Activated naive CD8-positive, alpha-beta T cell treated with anti-CD3 and anti-CD28 coated beads, Interleukin-2, amount 50 U/mL, for 24 hours (primary cell): ENCODE measurements at regions not wholly inside any gene's neighbourhood (a gene's known extent, or its start where the extent isn't known, plus 50 kb on each side); places are given as distances from the start of the nearest gene placed in this dataset.

ENCODE experiments used
- ATAC-seq: fragments of 150-1000 bp; cut with Tn5 transposase; one replicate; pipeline ENCODE4 v1.10.0; 2021
- DNase-seq: peaks from one replicate; pipeline ENCODE4 v3.0.0; 2021
- H3K27ac Mint-ChIP-seq: one replicate; pipeline ENCODE4 v1.8.0; 2021; ENCODE audit warnings: mild to moderate bottlenecking, mixed read lengths
- H3K27me3 Mint-ChIP-seq: one replicate; pipeline ENCODE4 v1.8.0; 2021; ENCODE audit warnings: mixed read lengths
- H3K36me3 Mint-ChIP-seq: one replicate; pipeline ENCODE4 v1.8.0; 2021; ENCODE audit warnings: low read depth, mixed read lengths
- H3K4me1 Mint-ChIP-seq: one replicate; pipeline ENCODE4 v1.8.0; 2021; ENCODE audit warnings: mixed read lengths
- H3K4me3 Mint-ChIP-seq: one replicate; pipeline ENCODE4 v1.8.0; 2021; ENCODE audit warnings: mild to moderate bottlenecking, moderate library complexity, mixed read lengths
- H3K9me3 Mint-ChIP-seq: one replicate; pipeline ENCODE4 v1.8.0; 2021; ENCODE audit warnings: mixed read lengths

DNA sequence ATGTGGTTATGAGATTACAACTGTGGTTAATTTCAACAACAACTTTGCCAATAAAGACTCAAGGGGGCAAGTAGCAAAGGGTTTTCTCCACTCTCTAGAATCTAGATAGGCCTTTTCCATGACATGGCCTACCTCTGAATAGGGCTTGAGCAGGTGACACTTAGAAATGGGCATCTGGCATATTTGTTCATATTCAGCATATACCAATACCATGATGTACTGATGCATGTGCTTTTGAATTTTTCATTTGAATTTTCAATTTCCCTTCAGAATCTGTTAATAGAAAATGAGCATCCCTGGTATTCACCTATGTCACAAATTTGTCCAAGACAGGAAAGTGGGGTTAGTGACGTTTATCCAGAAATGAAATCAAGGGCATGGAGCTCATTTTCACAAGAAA, 757.5 kb upstream of the NRSN1 start:
- Mint-ChIP-seq H3K9me3 (peaks cover 10% of the 10 kb centered on the region), H3K27ac (no peak overlapping the region), H3K36me3 (no peaks in the 10 kb centered on the region), H3K4me1 (no peaks in the 10 kb centered on the region), H3K4me3 (no peak overlapping the region), H3K27me3 (no peaks in the 10 kb centered on the region)
- no peak for DNase-seq
- no peak for ATAC-seq

- DNase-seq (no peak), ATAC-seq (no peak)
- Mint-ChIP-seq H3K27me3 (no peaks in the 10 kb centered on the region), H3K4me1 (no peaks in the 10 kb centered on the region), H3K4me3 (no peak overlapping the region), H3K36me3 (no peaks in the 10 kb centered on the region), H3K27ac (no peak overlapping the region), H3K9me3 (peaks cover 10% of the 10 kb centered on the region)
Measured at GRCh38 chr6:23370051-23370450, 756.0 kb upstream of the NRSN1 start.

- ATAC-seq (no peak), DNase-seq (no peak)
- Mint-ChIP-seq H3K4me1 (no peaks in the 10 kb centered on the region), H3K27ac (no peak overlapping the region), H3K4me3 (no peak overlapping the region), H3K27me3 (no peaks in the 10 kb centered on the region), H3K36me3 (no peaks in the 10 kb centered on the region), H3K9me3 (peaks cover 10% of the 10 kb centered on the region)
Measured at GRCh38 chr6:23371132-23371915, 754.7 kb upstream of the NRSN1 start.

DNA sequence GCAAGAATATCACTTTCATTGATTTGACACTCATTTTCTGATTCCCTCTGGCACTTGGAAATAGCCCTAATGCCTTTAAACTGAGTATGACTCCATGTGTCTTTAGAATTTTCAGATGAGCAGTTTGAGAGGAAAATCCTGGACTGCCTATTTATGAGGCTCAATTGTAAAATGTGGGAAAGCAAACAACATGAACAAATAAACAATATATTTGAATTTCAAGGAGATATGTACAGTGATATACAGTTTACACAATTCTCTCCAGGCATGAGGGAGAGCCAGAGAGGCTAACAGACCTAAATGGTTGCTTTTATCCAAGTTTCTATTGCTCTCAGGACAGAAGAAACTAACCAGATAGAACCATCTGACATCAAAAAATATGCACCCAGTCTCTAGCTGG, 748.2 kb upstream of the NRSN1 start:
- DNase-seq (no peak), ATAC-seq (no peak)
- no peaks in the 10 kb centered on the region for H3K36me3 Mint-ChIP-seq
- no peak overlapping the region for H3K4me3 Mint-ChIP-seq
- H3K27me3 Mint-ChIP-seq, result no peaks in the 10 kb centered on the region
- no peaks in the 10 kb centered on the region for H3K4me1 Mint-ChIP-seq
- no peak overlapping the region for H3K27ac Mint-ChIP-seq
- no peaks in the 10 kb centered on the region for H3K9me3 Mint-ChIP-seq

DNA sequence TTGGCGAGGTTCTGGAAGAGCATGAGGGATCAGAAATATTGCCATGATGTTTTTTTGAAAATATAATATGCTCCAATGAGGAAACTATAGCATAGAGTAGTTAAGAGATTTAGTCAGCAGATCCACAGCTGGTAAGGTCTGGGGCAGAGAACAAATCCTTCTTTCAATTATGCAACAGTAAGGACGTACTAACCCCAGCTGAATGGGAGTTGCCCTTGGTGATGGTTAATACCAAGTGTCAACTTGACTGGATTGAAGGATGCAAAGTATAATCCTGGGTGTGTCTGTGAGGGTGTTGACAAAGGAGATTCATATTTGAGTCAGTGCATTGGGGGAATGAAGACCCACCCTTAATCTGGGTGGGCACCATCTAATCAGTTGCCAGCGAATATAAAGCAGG, 745.5 kb upstream of the NRSN1 start:
- Mint-ChIP-seq H3K27ac (no peak overlapping the region), H3K27me3 (no peaks in the 10 kb centered on the region), H3K4me1 (no peaks in the 10 kb centered on the region), H3K36me3 (no peaks in the 10 kb centered on the region), H3K4me3 (no peak overlapping the region), H3K9me3 (no peaks in the 10 kb centered on the region)
- DNase-seq (no peak), ATAC-seq (no peak)

DNA sequence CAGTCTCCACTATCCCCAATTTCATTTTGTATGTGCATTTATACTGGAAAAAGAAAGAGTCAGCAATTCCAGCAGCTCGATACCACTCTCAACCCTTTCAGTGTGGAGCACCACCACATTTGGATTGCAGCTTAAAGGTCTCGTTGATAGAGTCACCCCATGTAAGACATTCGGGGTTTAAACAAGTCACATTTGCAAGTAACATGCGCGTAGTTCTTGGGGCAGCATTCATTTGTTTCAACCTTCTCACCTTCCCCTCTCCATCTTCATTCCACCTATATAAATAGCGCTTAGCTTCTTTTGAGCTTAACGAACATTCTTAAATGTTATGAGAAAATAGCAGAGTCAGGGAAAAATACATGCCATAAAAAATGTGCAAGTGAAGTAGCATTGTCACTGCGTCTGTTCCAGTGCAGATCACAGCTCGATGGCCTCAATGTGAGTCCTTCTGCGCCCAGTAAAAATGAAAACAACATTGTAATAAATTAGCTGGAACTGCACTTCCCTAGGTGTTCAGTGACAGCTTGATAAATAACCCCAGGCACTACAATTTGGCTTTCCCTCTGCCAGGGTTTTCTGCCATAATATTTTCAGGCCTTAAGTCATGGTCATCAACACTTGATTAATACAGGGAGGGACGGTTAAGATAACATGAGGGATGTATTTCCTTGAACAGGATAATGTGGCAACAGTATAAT, 737.8 kb upstream of the NRSN1 start:
- Mint-ChIP-seq H3K9me3 (no peaks in the 10 kb centered on the region), H3K4me1 (no peaks in the 10 kb centered on the region), H3K27ac (no peak overlapping the region), H3K36me3 (no peaks in the 10 kb centered on the region), H3K27me3 (no peaks in the 10 kb centered on the region), H3K4me3 (no peak overlapping the region)
- ATAC-seq (no peak), DNase-seq (no peak)

GRCh38 chr6:23389386-23389785, 736.6 kb upstream of the NRSN1 start:
- DNase-seq, result no peak
- Mint-ChIP-seq H3K27me3 (no peaks in the 10 kb centered on the region), H3K4me1 (no peaks in the 10 kb centered on the region), H3K4me3 (no peak overlapping the region), H3K9me3 (no peaks in the 10 kb centered on the region), H3K27ac (no peak overlapping the region), H3K36me3 (no peaks in the 10 kb centered on the region)
- ATAC-seq, result no peak

GRCh38 chr6:23390221-23390620, 735.8 kb upstream of the NRSN1 start:
- Mint-ChIP-seq H3K4me1 (no peaks in the 10 kb centered on the region), H3K36me3 (no peaks in the 10 kb centered on the region), H3K27ac (no peak overlapping the region), H3K9me3 (no peaks in the 10 kb centered on the region), H3K27me3 (no peaks in the 10 kb centered on the region), H3K4me3 (no peak overlapping the region)
- ATAC-seq (no peak), DNase-seq (no peak)

DNA sequence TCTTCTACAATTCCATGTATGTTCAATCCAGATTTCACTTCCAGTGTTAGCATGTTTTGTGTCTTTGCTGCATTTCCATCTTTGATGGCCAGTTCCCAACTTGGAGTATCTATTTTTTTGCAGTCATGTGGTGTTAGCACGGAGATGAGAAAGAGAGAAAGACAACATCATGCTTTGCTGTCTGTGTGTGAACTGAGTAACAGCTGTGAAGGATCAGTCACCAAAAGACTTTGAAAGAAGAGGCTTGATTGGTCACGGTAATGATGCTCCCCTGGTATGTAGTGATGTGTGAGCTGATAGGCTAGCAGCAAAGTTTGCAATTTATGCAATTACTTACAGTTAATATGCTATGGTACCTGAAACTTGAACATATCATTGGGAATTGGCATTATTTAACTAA, 731.3 kb upstream of the NRSN1 start:
- DNase-seq, result no peak

DNA sequence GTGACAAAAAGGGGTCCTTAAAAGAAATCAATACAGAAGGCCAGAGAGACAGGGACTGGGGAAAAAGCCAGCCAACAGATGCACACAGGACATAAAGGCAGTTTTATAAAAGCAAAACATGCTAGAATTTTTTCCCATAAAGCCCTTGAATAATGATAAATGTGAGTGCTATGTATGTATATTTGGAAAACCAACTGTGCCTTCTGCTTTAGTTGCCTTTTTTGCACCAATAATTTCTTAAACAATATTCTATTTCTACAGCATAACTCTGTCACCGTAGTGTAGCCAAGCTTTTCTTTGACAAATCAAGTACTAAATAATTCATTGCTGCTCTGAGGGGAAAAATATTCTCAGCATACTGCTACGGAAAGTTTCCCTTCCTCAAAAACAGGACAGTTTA, 730.6 kb upstream of the NRSN1 start:
- H3K9me3 Mint-ChIP-seq, result no peaks in the 10 kb centered on the region
- H3K4me1 Mint-ChIP-seq, result no peaks in the 10 kb centered on the region
- H3K27ac Mint-ChIP-seq, result no peak overlapping the region
- ATAC-seq, result no peak
- H3K27me3 Mint-ChIP-seq, result no peaks in the 10 kb centered on the region
- DNase-seq, result no peak
- H3K36me3 Mint-ChIP-seq, result no peaks in the 10 kb centered on the region
- H3K4me3 Mint-ChIP-seq, result no peak overlapping the region

More for the DNA sequence above, 731.3 kb upstream of the NRSN1 start:
- H3K9me3 Mint-ChIP-seq, result no peaks in the 10 kb centered on the region
- H3K36me3 Mint-ChIP-seq, result no peaks in the 10 kb centered on the region
- no peak for ATAC-seq
- no peak overlapping the region for H3K4me3 Mint-ChIP-seq
- H3K4me1 Mint-ChIP-seq, result no peaks in the 10 kb centered on the region
- no peak overlapping the region for H3K27ac Mint-ChIP-seq
- no peaks in the 10 kb centered on the region for H3K27me3 Mint-ChIP-seq

DNA sequence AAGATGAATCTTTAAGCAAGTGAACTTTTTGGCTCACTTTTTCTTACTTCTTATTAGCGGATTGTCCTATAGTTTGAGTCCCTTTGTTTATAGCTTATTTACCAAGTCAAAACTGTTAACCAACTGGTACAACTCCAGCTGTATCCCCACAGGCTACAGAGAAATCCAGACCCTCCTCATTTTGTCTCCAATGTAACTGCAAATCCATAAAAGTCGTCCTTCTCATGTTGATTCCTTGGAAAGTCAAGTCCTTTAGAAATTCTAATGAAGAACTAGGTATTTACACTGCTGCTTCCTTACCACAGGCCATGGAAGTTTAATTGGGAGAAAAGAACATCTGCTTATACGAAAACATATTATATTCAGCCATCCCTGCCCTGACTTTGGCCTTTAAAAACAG, 729.1 kb upstream of the NRSN1 start:
- Mint-ChIP-seq H3K9me3 (no peaks in the 10 kb centered on the region), H3K36me3 (no peaks in the 10 kb centered on the region), H3K4me1 (no peaks in the 10 kb centered on the region), H3K4me3 (no peak overlapping the region), H3K27ac (no peak overlapping the region), H3K27me3 (no peaks in the 10 kb centered on the region)
- ATAC-seq (no peak), DNase-seq (no peak)

- Mint-ChIP-seq H3K4me1 (no peaks in the 10 kb centered on the region), H3K4me3 (no peak overlapping the region), H3K9me3 (no peaks in the 10 kb centered on the region), H3K27ac (no peak overlapping the region), H3K36me3 (no peaks in the 10 kb centered on the region), H3K27me3 (no peaks in the 10 kb centered on the region)
- ATAC-seq (no peak), DNase-seq (no peak)
Measured at GRCh38 chr6:23403460-23403859, 722.6 kb upstream of the NRSN1 start.

GRCh38 chr6:23409531-23409930, 716.5 kb upstream of the NRSN1 start:
- Mint-ChIP-seq H3K9me3 (peaks cover 7% of the 10 kb centered on the region), H3K27me3 (no peaks in the 10 kb centered on the region), H3K36me3 (no peaks in the 10 kb centered on the region), H3K4me3 (no peak overlapping the region), H3K27ac (no peak overlapping the region), H3K4me1 (peaks cover 3% of the 10 kb centered on the region)
- ATAC-seq, result no peak
- DNase-seq, result no peak

GRCh38 chr6:23410439-23410838, 715.6 kb upstream of the NRSN1 start:
- Mint-ChIP-seq H3K9me3 (peaks cover 7% of the 10 kb centered on the region), H3K27ac (no peak overlapping the region), H3K4me3 (no peak overlapping the region), H3K36me3 (no peaks in the 10 kb centered on the region), H3K27me3 (no peaks in the 10 kb centered on the region), H3K4me1 (peaks cover 3% of the 10 kb centered on the region)
- ATAC-seq, result no peak
- no peak for DNase-seq

DNA sequence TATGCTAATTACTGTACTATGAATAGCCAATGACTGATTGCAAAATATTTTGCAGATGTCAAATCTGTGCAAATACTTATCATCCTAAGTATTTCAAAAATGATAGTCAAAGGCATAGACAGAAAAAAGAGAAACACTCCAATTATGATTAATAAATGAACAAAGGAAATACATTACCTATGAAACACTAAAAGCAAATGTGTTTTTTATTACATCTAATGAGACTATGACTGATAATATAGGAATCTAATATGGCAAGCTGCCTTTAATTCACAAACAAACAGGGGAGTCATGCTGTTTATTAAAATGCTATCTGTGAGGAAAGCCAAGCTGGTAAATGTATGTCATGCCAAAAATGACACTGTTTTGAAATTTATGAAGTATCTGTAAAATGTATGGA, 713.2 kb upstream of the NRSN1 start:
- Mint-ChIP-seq H3K36me3 (no peaks in the 10 kb centered on the region), H3K27me3 (no peaks in the 10 kb centered on the region), H3K4me1 (peaks cover 3% of the 10 kb centered on the region), H3K4me3 (no peak overlapping the region), H3K27ac (no peak overlapping the region), H3K9me3 (peaks cover 11% of the 10 kb centered on the region)
- ATAC-seq, result no peak
- DNase-seq, result no peak
